SK-N-MC (cell line): ENCODE measurements at regions not wholly inside any gene's neighbourhood (a gene's known extent, or its start where the extent isn't known, plus 50 kb on each side); places are given as distances from the start of the nearest gene placed in this dataset.

Experiments
- DNase-seq: peaks from one replicate; pipeline ENCODE4 v3.0.0-alpha.2; 2011; ENCODE audit warnings: low read depth, low spot score
- H3K27ac ChIP-seq: fragments of 200-600 bp; sonication (generic); 2 replicates; pipeline ENCODE4 v1.5.1; 2016; ENCODE audit warnings: mixed run types
- H3K36me3 ChIP-seq: fragments of 200-600 bp; sonication (generic); 2 replicates; pipeline ENCODE4 v1.6.1; 2017; ENCODE audit warnings: antibody characterized with exemption, low read length, mixed read lengths; ENCODE audit not compliant: insufficient read depth
- H3K4me3 ChIP-seq: fragments of 200-600 bp; sonication (generic); 2 replicates; pipeline ENCODE4 v1.5.1; 2016
- H3K9ac ChIP-seq: fragments of 200-600 bp; sonication (generic); 2 replicates; pipeline ENCODE4 v1.8.0; 2017; ENCODE audit warnings: mixed run types, mixed read lengths; ENCODE audit not compliant: insufficient read length
- H3K9me3 ChIP-seq: fragments of 200-600 bp; sonication (generic); 2 replicates; pipeline ENCODE4 v1.6.1; 2017; ENCODE audit warnings: low read depth, mild to moderate bottlenecking, antibody characterized with exemption, low read length, moderate library complexity, mixed read lengths
- EZH2 ChIP-seq: fragments of 200-600 bp; sonication (generic); IDR thresholded peaks from one replicate; pipeline ENCODE4 v1.6.1; 2017; ENCODE audit warnings: antibody characterized with exemption
- FOXP2 ChIP-seq: optimal IDR thresholded peaks from 2 replicates; pipeline ENCODE3; 2011; ENCODE audit warnings: mild to moderate bottlenecking, moderate library complexity; ENCODE audit not compliant: insufficient read depth; ENCODE audit errors: extremely low read length, control extremely low read depth
- POLR2AphosphoS5 ChIP-seq: IDR thresholded peaks from 2 replicates; pipeline ENCODE4 v1.6.1; 2012; ENCODE audit warnings: mild to moderate bottlenecking, low read depth, low read length, borderline replicate concordance

DNA sequence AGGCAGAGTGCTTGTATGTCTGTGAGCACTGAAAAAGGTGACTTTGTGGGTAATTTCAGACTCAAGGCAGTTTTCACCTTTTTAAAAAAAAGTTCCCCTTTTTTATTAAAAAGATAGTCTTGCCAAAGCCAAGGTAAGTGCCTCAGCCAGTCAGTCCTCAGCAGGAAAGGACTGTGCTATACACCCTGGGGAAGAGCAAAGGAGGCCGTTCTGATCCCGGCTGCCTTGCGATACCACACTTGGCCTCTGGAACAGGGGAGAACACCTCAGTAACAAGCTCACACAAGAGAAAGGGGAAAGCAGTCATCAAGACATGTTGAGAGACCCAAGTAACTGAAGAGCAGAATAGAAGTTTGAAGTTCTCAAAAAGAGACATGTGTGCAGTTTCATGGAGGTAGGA, 541.7 kb downstream of the BCOR start:
- H3K4me3 ChIP-seq, result no peak overlapping the region
- H3K27ac ChIP-seq, result no peak overlapping the region
- DNase-seq, result no peak
- TF ChIP-seq EZH2, result no peak
- no peak for TF ChIP-seq FOXP2
- no peak for TF ChIP-seq POLR2AphosphoS5
- H3K36me3 ChIP-seq, result no peaks in the 10 kb centered on the region
- no peaks in the 10 kb centered on the region for H3K9me3 ChIP-seq
- no peak overlapping the region for H3K9ac ChIP-seq

DNA sequence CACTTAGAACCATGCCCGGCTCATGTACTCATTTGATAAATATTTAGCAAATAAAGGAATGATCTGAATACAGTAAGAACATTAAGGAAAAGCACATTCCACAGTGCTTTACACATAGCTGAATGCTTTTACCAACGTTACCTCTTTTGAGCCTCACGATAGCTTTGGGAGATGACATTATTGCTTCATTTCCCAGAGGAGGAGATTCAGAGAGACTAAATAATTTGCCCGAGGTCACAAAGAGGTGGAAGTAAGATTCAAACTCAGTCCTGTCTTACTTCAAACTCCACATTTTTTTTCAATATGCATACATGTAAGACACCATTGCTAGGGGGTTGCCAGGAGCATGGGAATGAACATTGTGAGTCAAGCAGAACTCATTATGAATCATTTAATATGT, 538.5 kb downstream of the BCOR start:
- Histone ChIP-seq H3K27ac (no peak overlapping the region), H3K9me3 (no peaks in the 10 kb centered on the region), H3K4me3 (no peak overlapping the region), H3K9ac (no peak overlapping the region), H3K36me3 (no peaks in the 10 kb centered on the region)
- no peak for TF ChIP-seq POLR2AphosphoS5
- no peak for TF ChIP-seq FOXP2
- TF ChIP-seq EZH2, result no peak
- DNase-seq, result no peak

DNA sequence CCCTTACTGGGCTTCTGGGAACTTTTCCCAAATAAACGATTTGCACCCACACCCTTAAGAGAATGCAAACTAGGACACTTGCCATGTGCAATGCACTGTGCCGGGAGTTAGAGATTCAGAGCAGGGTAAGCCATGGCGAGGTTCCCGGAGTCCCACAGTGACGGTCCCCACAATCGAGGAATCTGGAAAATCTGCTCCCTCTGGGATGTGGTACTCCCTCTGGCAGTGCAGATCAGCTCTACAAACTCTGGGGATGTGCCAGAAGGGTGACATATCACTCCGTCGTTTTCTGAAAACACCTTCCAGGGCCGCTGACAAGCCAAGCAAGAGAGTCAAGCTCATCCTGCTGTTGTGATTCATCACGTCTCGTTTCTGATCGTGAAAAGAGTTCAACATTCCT, 537.5 kb downstream of the BCOR start:
- no peaks in the 10 kb centered on the region for H3K9me3 ChIP-seq
- H3K27ac ChIP-seq, result no peak overlapping the region
- no peak for DNase-seq
- no peak overlapping the region for H3K9ac ChIP-seq
- no peak overlapping the region for H3K4me3 ChIP-seq
- no peaks in the 10 kb centered on the region for H3K36me3 ChIP-seq
- no peak for TF ChIP-seq EZH2
- TF ChIP-seq POLR2AphosphoS5, result no peak
- TF ChIP-seq FOXP2, result no peak

DNA sequence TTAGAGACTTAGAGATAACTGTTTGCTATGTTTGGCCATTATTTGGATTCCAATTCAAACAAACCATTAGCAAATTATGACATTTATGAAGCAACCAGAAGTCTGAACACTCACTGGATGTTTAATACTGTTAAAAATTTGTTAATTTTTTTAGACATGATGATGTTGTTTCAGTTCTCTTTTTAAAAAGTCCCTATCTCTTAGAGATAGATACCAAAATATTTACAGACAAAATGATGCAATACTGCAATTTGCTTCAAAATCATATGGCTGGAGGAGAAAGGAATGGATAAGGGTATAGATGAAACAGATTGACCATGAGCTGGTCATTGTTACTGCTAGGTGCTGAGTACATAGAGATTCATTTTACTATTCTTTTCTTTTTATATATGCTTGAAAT, 534.6 kb downstream of the BCOR start:
- no peaks in the 10 kb centered on the region for H3K36me3 ChIP-seq
- H3K27ac ChIP-seq, result no peak overlapping the region
- H3K9ac ChIP-seq, result no peak overlapping the region
- no peak overlapping the region for H3K4me3 ChIP-seq
- no peaks in the 10 kb centered on the region for H3K9me3 ChIP-seq
- TF ChIP-seq EZH2 (no peak), FOXP2 (no peak), POLR2AphosphoS5 (no peak)
- DNase-seq, result no peak

DNA sequence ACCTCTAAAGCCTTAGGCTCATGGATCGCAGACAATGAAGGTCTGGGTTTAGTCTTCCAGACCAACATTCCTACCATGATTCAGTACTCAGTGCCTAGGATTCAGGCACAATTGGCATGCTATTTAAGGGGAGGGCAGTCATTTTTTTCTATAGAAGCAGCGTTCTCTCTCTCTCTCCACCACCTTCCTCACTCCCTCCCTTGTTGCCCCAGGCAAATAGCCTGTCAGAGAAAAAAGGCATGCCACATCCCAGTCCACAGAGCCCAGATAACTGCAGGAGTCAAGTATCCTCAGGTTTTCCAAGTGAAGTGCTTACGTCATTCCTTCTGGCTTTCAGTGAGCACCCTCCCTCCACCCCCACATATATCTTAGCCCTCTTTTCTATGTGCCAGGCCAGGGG, 533.0 kb downstream of the BCOR start:
- Histone ChIP-seq H3K4me3 (no peak overlapping the region), H3K27ac (no peak overlapping the region), H3K9me3 (no peaks in the 10 kb centered on the region), H3K9ac (no peak overlapping the region), H3K36me3 (no peaks in the 10 kb centered on the region)
- TF ChIP-seq EZH2 (no peak), FOXP2 (no peak), POLR2AphosphoS5 (no peak)
- no peak for DNase-seq

DNA sequence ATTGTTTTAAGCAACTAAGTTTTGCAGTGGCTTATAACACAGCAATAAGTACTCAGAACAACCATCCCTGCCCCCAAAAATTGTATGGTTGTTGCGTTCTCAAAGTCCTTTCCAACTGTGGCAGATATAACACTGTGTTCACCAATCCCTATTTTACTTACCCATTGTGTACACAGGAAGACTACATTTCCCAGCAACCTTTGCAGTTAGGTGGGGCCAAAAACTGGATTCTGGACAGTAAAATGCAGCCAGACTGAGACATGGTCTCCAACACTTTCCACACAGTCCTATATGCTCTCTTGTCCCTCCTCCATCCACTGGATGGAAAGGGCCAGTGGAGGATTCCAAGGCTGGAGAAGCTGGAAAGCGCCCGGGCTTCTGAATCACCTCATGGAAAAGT, 523.6 kb downstream of the BCOR start:
- no peak overlapping the region for H3K9ac ChIP-seq
- no peak overlapping the region for H3K4me3 ChIP-seq
- no peak for DNase-seq
- no peaks in the 10 kb centered on the region for H3K36me3 ChIP-seq
- H3K9me3 ChIP-seq, result no peaks in the 10 kb centered on the region
- TF ChIP-seq EZH2, result no peak
- TF ChIP-seq FOXP2, result no peak
- no peak for TF ChIP-seq POLR2AphosphoS5
- no peak overlapping the region for H3K27ac ChIP-seq

DNA sequence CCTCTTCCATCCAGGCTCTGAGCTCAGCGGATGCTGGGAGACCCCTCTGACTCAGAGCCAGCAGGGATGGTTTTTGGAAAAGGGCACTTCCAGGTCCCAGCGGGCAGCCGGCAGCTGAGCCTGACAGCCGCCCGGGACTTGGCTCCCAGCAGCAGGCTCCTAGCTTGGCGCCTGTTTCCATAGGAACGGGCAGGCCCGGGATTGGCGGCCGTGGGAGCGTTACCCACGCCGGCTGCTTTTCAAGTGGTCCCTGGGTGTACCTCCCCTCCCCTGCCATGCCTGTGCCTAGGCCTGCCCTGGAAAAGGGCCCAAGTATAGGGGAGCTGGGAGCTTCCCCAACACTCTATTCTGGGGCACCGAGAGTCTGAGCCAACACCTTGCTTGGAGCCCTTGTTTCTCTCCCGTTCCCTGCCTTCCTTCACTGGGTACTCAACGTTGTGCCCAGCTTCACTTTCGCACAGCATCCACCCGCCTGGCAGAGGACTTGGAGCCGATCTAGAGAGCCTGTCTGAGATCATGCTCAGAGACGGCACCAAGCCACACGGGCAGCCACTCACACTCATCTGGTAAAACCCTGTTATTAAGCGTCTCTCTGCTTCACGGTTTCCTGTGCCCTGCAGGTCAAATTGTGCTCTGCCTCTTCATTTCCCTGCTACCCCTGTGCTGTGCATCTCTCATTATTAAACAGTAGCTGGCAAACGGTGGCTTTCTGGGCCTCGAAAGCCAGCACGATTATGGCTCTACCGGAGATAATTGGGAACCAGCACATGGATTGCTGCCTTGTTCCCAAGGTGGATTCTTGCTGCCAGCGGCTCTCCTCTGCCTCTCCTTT, 521.5 kb downstream of the BCOR start:
- Histone ChIP-seq H3K36me3 (no peaks in the 10 kb centered on the region), H3K9ac (no peak overlapping the region), H3K4me3 (no peak overlapping the region), H3K27ac (no peak overlapping the region), H3K9me3 (no peaks in the 10 kb centered on the region)
- DNase-seq, result no peak
- TF ChIP-seq EZH2 (no peak), POLR2AphosphoS5 (no peak), FOXP2 (no peak)

DNA sequence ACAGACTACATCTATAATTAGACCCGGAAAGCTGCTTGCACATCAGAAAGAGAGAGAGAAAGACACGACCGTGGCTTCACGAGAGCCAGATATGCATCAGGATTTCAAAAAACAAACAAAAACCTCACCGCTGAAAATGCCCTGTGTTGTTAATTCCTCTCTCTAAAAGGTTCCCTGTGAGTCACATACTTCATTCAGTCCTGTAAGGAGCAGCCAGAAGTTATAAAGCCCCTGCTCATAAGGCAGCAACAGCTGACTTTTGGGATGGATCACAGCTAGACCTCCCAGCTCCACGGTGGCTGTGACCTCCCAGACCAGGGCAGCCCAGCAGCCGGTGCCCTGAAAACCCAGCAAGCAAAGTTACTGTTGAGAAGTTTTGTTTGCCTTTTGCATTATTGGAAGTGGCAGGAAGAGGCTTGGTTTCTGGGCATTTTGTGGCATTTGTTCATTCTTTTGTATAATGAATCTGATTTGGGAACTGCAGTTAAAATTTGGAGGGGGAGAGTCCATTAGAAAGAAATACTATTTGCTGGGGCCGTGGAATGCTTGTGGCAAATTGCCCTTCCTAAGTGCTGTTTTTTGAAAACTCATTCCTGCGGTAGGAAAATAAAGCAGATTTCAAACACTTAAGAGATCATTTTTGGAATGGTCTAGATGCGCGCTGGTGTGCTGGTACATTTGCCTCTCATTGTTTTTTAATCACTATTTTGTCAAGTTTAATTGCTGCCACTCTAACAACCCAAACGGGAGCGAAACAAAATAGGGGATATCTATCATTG, 520.4 kb downstream of the BCOR start:
- no peaks in the 10 kb centered on the region for H3K9me3 ChIP-seq
- H3K4me3 ChIP-seq, result no peak overlapping the region
- no peak for DNase-seq

More for the DNA sequence above, 520.4 kb downstream of the BCOR start:
- no peak for TF ChIP-seq EZH2
- TF ChIP-seq POLR2AphosphoS5, result no peak
- no peak for TF ChIP-seq FOXP2
- Histone ChIP-seq H3K27ac (no peak overlapping the region), H3K36me3 (no peaks in the 10 kb centered on the region), H3K9ac (no peak overlapping the region)
